ENCODE measurements at regions not wholly inside any gene's neighbourhood (a gene's known extent, or its start where the extent isn't known, plus 50 kb on each side); places are given as distances from the start of the nearest gene placed in this dataset.

- TF ChIP-seq, protein P1, sequence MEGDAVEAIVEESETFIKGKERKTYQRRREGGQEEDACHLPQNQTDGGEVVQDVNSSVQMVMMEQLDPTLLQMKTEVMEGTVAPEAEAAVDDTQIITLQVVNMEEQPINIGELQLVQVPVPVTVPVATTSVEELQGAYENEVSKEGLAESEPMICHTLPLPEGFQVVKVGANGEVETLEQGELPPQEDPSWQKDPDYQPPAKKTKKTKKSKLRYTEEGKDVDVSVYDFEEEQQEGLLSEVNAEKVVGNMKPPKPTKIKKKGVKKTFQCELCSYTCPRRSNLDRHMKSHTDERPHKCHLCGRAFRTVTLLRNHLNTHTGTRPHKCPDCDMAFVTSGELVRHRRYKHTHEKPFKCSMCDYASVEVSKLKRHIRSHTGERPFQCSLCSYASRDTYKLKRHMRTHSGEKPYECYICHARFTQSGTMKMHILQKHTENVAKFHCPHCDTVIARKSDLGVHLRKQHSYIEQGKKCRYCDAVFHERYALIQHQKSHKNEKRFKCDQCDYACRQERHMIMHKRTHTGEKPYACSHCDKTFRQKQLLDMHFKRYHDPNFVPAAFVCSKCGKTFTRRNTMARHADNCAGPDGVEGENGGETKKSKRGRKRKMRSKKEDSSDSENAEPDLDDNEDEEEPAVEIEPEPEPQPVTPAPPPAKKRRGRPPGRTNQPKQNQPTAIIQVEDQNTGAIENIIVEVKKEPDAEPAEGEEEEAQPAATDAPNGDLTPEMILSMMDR (IDR thresholded peaks at IDR 0.05), result no peak
- no peak for TF ChIP-seq POLR2A (IDR thresholded peaks at IDR 0.05)
These were observed 419.2 kb upstream of the CYRIA start for GRCh38 chr2:17084877-17085276.

Data from prostate gland (tissue), 2 donors.